ENCODE measurements at regions not wholly inside any gene's neighbourhood (a gene's known extent, or its start where the extent isn't known, plus 50 kb on each side); places are given as distances from the start of the nearest gene placed in this dataset.
A peak's percentile ranks its signal among the peaks of the same experiment; 100 is the strongest.
"Not testable (repeated sequence)": the region's sequence is repeated elsewhere in the genome, so short reads cannot be mapped to it uniquely, and the experiment has no call there.

DNA sequence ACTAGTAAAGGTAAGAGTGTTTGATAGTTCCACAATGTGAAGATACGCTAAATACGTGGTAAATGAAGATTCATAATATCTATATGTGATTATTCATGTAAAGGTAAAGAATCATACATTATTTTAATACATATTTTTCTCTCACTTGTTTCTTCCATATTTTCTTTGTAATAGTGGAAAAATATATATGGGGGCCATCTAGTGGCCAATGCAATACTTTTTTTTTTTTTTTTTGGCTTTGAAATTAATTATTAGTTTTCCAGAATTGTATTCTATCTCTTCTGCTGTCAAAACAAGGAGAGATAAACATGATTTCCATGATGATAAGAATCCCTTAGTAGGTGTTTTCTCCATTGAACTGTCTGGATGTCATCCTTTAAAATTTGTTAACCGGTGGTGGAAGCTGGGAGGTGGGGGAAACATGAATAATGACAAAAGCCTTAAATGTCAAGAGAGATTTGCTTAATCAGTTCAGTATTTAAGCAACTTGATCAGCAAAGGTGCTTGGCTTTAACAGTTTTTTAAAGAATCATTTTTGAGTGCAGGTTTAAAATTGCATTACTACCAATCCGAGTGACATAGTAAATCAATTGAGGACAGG lies 508.7 kb upstream of the HTR2C start:
- peaks cover 0 to 2% (median 0%) of the 10 kb centered on the region in 5 donors for H3K9me3 Mint-ChIP-seq
- no peaks in the 10 kb centered on the region for H3K36me3 ChIP-seq (ENCODE audit: insufficient read depth, low read length)
- POLR2A ChIA-PET = no interaction called here
- H3K27me3 Mint-ChIP-seq = no peaks in the 10 kb centered on the region
- H3K36me3 Mint-ChIP-seq = no peaks in the 10 kb centered on the region
- H3K9me3 ChIP-seq (ENCODE audit: low read length) = no peaks in the 10 kb centered on the region
- H3K27ac Mint-ChIP-seq = no peak overlapping the region
- CTCF ChIA-PET = no interaction called here
- no peaks in the 10 kb centered on the region for H3K27me3 ChIP-seq (ENCODE audit: insufficient read depth, low read length, poor library complexity, severe bottlenecking)
- DNase-seq = no peak
- no peak overlapping the region for H3K4me3 ChIP-seq (ENCODE audit: low read length)
- no peak overlapping the region for H3K27ac ChIP-seq (ENCODE audit: low read depth, low read length)
- H3K4me3 Mint-ChIP-seq = no peak overlapping the region
- no peaks in the 10 kb centered on the region for H3K4me1 Mint-ChIP-seq
- no peaks in the 10 kb centered on the region for H3K4me1 ChIP-seq (ENCODE audit: insufficient read depth, low read length)

DNA sequence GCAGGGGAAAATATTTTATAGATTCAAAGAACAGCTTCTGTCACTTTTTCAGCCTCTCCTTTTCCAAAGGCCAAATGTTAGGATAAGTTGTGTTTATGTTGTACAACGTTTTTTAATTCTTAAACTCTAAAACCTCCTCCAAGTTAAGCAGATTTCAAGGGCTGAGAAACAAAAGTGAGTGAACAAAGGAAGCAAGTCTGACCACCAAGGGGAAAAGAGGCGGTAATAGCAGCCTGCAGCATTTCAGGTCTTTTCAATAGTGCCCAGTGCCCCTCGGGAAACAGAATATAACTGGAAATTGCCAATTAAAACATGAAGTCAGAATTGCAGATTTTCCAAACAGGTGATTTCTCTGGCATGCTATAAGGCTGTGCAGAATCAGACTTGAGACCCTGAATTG lies 510.0 kb upstream of the HTR2C start:
- CTCF ChIA-PET = no interaction called here
- H3K36me3 Mint-ChIP-seq = no peaks in the 10 kb centered on the region
- no peak overlapping the region for H3K27ac Mint-ChIP-seq

DNA sequence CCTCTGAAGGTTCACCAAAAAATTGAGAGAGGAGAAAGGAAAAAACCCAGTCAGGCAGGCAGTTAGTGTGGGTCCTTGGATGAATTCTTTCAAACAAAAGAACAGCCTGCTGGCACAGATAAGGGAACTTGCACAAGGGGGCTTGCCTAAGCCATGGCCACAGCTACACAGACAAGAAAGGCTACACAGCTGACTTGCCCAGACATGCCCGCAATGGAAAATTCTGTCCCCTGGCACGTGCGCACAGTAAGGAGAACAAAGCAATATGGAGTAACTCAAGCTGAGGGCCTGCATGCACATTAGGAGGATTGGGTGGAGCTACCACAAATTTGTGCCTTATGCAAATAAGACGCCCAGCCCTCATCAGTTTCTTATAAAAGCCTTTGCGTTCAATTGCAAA lies 512.5 kb upstream of the HTR2C start:
- POLR2A ChIA-PET = no interaction called here
- H3K27me3 ChIP-seq (ENCODE audit: insufficient read depth, low read length, poor library complexity, severe bottlenecking) = no peaks in the 10 kb centered on the region
- H3K36me3 ChIP-seq (ENCODE audit: insufficient read depth, low read length) = no peaks in the 10 kb centered on the region
- no peaks in the 10 kb centered on the region for H3K9me3 ChIP-seq (ENCODE audit: low read length)
- Mint-ChIP-seq H3K27me3 (no peaks in the 10 kb centered on the region), H3K36me3 (no peaks in the 10 kb centered on the region), H3K4me1 (no peaks in the 10 kb centered on the region), H3K9me3 (no peaks in the 10 kb centered on the region), H3K4me3 (no peak overlapping the region), H3K27ac (no peak overlapping the region)
- CTCF ChIA-PET = no interaction called here
- DNase-seq = no peak
- H3K27ac ChIP-seq (ENCODE audit: low read depth, low read length) = no peak overlapping the region
- no peak overlapping the region for H3K4me3 ChIP-seq (ENCODE audit: low read length)
- H3K4me1 ChIP-seq (ENCODE audit: insufficient read depth, low read length) = no peaks in the 10 kb centered on the region

More for the DNA sequence above, 510.0 kb upstream of the HTR2C start:
- no peak for DNase-seq
- Mint-ChIP-seq H3K27me3 (no peaks in the 10 kb centered on the region), H3K4me3 (no peak overlapping the region), H3K4me1 (no peaks in the 10 kb centered on the region), H3K9me3 (no peaks in the 10 kb centered on the region)
- H3K36me3 ChIP-seq (ENCODE audit: insufficient read depth, low read length) = no peaks in the 10 kb centered on the region
- no peaks in the 10 kb centered on the region for H3K4me1 ChIP-seq (ENCODE audit: insufficient read depth, low read length)
- H3K27ac ChIP-seq (ENCODE audit: low read depth, low read length) = no peak overlapping the region
- POLR2A ChIA-PET = no interaction called here
- no peaks in the 10 kb centered on the region for H3K9me3 ChIP-seq (ENCODE audit: low read length)
- H3K27me3 ChIP-seq (ENCODE audit: insufficient read depth, low read length, poor library complexity, severe bottlenecking) = no peaks in the 10 kb centered on the region
- H3K4me3 ChIP-seq (ENCODE audit: low read length) = no peak overlapping the region

DNA sequence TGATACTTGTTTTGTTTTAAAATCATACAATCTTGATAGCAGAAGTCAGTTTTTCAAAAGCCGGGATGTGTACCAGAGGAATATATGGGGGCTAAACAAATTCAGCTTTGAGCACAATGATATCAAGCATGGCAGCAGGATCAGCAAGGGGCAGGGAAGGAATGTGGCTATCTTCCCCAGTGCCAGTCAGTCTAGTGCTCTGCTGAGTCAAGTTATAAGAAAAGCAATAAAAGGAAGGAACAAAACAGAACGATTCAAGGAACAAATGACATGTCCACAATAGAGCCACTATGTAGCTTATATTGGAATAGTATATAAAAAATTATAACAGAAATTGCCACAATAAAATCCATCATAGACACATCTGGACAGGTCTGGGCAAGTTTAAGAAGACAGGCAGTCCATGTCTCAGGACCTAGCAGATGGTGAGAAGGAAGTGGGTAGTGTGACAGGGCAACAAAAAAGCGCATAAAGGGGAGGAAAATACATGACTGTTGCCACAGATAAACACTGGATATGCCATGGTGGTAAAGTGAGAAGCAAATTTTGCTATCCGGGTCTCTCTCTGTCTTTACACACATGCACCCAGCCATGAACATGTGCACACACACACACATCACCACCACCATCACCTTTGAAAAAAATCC lies 518.2 kb upstream of the HTR2C start:
- Mint-ChIP-seq H3K27ac (no peak overlapping the region), H3K4me1 (no peaks in the 10 kb centered on the region), H3K36me3 (no peaks in the 10 kb centered on the region), H3K9me3 (peaks cover 0 to 7% (median 0%) of the 10 kb centered on the region in 5 donors), H3K4me3 (no peak overlapping the region), H3K27me3 (no peaks in the 10 kb centered on the region)
- H3K36me3 ChIP-seq (ENCODE audit: insufficient read depth, low read length) = no peaks in the 10 kb centered on the region
- no peak overlapping the region for H3K4me3 ChIP-seq (ENCODE audit: low read length)
- H3K4me1 ChIP-seq (ENCODE audit: insufficient read depth, low read length) = no peaks in the 10 kb centered on the region
- no peaks in the 10 kb centered on the region for H3K9me3 ChIP-seq (ENCODE audit: low read length)
- no peaks in the 10 kb centered on the region for H3K27me3 ChIP-seq (ENCODE audit: insufficient read depth, low read length, poor library complexity, severe bottlenecking)
- no peak for DNase-seq
- H3K27ac ChIP-seq (ENCODE audit: low read depth, low read length) = no peak overlapping the region
- ChIA-PET POLR2A (no interaction called here), CTCF (no interaction called here)

DNA sequence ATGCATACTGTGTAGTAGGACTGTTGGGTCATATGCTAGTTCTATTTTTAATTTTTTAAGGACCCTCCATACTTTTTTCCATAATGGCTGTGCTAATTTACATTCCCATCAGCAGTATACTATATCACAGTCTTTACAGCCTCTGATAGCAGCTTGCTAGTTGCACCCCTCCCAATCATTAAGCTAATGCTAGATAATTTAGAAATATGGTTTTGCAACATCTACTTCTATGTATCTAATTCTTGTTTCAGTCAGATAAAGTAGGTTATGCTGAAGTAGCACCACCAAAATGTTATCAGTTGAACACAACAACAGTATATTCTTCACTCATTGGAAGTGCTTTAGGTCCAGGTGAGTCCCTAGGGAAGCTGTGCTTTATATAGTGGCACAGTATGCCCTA lies 522.7 kb upstream of the HTR2C start:
- H3K27ac Mint-ChIP-seq = no peak overlapping the region
- H3K27ac ChIP-seq (ENCODE audit: low read depth, low read length) = no peak overlapping the region
- H3K4me3 ChIP-seq (ENCODE audit: low read length) = no peak overlapping the region
- H3K9me3 ChIP-seq (ENCODE audit: low read length) = no peaks in the 10 kb centered on the region
- no peaks in the 10 kb centered on the region for H3K27me3 ChIP-seq (ENCODE audit: insufficient read depth, low read length, poor library complexity, severe bottlenecking)
- H3K4me1 Mint-ChIP-seq = no peaks in the 10 kb centered on the region
- POLR2A ChIA-PET = no interaction called here
- no peaks in the 10 kb centered on the region for H3K36me3 Mint-ChIP-seq
- no peak overlapping the region for H3K4me3 Mint-ChIP-seq
- no peaks in the 10 kb centered on the region for H3K27me3 Mint-ChIP-seq
- H3K36me3 ChIP-seq (ENCODE audit: insufficient read depth, low read length) = no peaks in the 10 kb centered on the region
- peaks cover 0 to 9% (median 3%) of the 10 kb centered on the region in 5 donors for H3K9me3 Mint-ChIP-seq
- no peak for DNase-seq
- CTCF ChIA-PET = no interaction called here
- no peaks in the 10 kb centered on the region for H3K4me1 ChIP-seq (ENCODE audit: insufficient read depth, low read length)

DNA sequence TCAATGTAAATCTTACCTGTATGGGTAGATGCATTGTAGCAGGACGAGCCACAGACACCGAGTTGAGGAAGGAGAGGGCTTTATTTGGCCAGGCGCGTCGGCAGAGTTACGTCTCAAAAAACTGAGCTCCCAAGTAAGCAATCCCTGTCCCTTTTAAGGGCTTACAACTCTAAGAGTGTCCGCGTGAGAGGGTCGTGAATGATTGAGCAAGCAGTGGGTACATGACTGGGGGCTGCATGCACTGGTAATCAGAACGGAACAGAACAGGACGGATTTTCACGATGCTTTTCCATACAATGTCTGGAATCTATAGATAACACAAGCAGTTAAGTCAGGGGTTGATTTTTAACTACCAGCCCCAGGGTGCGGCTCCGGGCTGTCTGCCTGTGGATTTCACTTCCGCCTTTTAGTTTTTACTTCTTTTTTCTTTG lies 524.9 kb upstream of the HTR2C start:
- POLR2A ChIA-PET = no interaction called here
- H3K4me1 ChIP-seq (ENCODE audit: insufficient read depth, low read length) = no peaks in the 10 kb centered on the region

DNA sequence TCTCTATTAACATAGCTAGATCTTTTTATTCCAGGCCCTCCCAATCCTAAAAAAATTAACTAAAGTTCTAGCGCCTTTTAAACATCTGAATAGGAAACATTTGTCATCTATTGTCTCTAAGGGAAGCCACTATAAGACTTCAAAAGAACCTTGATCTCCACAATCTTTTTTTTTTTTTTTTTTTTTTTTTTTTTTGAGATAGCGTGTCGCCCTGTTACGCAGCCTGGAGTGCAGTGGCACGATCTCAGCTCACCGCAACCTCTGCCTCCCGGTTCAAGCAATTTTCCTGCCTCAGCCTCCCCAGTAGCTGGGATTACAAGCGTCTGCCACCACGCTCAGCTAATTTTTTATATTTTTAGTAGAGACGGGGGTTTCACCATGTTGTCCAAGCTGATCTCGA lies 526.5 kb upstream of the HTR2C start:
- H3K9me3 ChIP-seq (ENCODE audit: low read length); DNase-seq; POLR2A ChIA-PET; H3K4me1 Mint-ChIP-seq; CTCF ChIA-PET; H3K4me3 Mint-ChIP-seq; H3K36me3 Mint-ChIP-seq; H3K4me3 ChIP-seq (ENCODE audit: low read length); H3K4me1 ChIP-seq (ENCODE audit: insufficient read depth, low read length); H3K36me3 ChIP-seq (ENCODE audit: insufficient read depth, low read length); H3K27me3 ChIP-seq (ENCODE audit: insufficient read depth, low read length, poor library complexity, severe bottlenecking); H3K27ac Mint-ChIP-seq; H3K9me3 Mint-ChIP-seq; H3K27me3 Mint-ChIP-seq: not testable (repeated sequence)
- H3K27ac ChIP-seq (ENCODE audit: low read depth, low read length) = peak overlapping the region; percentile 61

More for the DNA sequence above, 524.9 kb upstream of the HTR2C start:
- Histone ChIP-seq H3K27ac (ENCODE audit: low read depth, low read length) (peak overlapping the region; percentile 70), H3K4me3 (ENCODE audit: low read length) (no peak overlapping the region), H3K27me3 (ENCODE audit: insufficient read depth, low read length, poor library complexity, severe bottlenecking) (no peaks in the 10 kb centered on the region), H3K9me3 (ENCODE audit: low read length) (no peaks in the 10 kb centered on the region), H3K36me3 (ENCODE audit: insufficient read depth, low read length) (no peaks in the 10 kb centered on the region)
- H3K4me3 Mint-ChIP-seq = no peak overlapping the region
- peaks cover 0 to 6% (median 3%) of the 10 kb centered on the region in 5 donors for H3K9me3 Mint-ChIP-seq
- no peaks in the 10 kb centered on the region for H3K27me3 Mint-ChIP-seq
- CTCF ChIA-PET = no interaction called here
- no peaks in the 10 kb centered on the region for H3K36me3 Mint-ChIP-seq
- no peaks in the 10 kb centered on the region for H3K4me1 Mint-ChIP-seq
- H3K27ac Mint-ChIP-seq = no peak overlapping the region
- DNase-seq = no peak

DNA sequence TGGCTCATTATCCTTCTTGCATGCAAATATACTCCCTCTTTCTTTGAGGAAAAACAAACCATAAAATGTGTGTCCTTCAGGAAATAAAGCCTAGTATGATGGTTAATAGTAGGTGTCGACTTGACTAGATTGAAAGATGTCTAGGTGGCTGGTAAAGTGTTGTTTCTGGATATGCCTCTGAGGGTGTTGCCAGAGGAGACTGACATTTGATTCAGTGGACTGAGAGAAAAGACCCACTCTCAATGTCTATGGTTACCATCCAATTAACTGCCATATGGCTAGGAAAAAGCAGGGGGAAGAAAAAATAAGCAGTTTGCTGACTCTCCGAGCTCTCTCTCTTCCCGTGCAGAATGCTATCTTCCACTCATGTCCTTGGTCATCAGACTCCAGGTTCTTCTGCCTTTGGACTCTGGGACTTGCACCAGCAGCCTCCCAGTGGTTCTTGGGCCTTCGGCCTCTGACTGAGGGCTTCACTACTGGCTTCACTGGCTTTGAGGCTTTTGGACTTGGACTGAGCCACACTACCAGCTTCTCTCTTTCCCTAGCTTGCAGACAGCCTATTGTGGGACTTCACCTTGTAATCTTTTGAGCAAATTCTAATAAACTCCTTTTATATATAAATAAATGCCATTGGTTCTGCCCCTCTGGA lies 532.1 kb upstream of the HTR2C start:
- Mint-ChIP-seq H3K4me1 (no peaks in the 10 kb centered on the region), H3K9me3 (no peaks in the 10 kb centered on the region), H3K27ac (no peak overlapping the region), H3K36me3 (no peaks in the 10 kb centered on the region), H3K4me3 (no peak overlapping the region), H3K27me3 (peaks cover 0 to 1% of the 10 kb centered on the region in 2 donors)
- H3K4me3 ChIP-seq (ENCODE audit: low read length) = no peak overlapping the region
- DNase-seq = no peak
- H3K27ac ChIP-seq (ENCODE audit: low read depth, low read length) = no peak overlapping the region
- H3K36me3 ChIP-seq (ENCODE audit: insufficient read depth, low read length) = no peaks in the 10 kb centered on the region
- no peaks in the 10 kb centered on the region for H3K4me1 ChIP-seq (ENCODE audit: insufficient read depth, low read length)
- H3K9me3 ChIP-seq (ENCODE audit: low read length) = no peaks in the 10 kb centered on the region
- CTCF ChIA-PET = no interaction called here
- no peaks in the 10 kb centered on the region for H3K27me3 ChIP-seq (ENCODE audit: insufficient read depth, low read length, poor library complexity, severe bottlenecking)
- POLR2A ChIA-PET = no interaction called here
